ENCODE measurements at regions not wholly inside any gene's neighbourhood (a gene's known extent, or its start where the extent isn't known, plus 50 kb on each side); places are given as distances from the start of the nearest gene placed in this dataset.
"Not testable (repeated sequence)": the region's sequence is repeated elsewhere in the genome, so short reads cannot be mapped to it uniquely, and the experiment has no call there.

DNA sequence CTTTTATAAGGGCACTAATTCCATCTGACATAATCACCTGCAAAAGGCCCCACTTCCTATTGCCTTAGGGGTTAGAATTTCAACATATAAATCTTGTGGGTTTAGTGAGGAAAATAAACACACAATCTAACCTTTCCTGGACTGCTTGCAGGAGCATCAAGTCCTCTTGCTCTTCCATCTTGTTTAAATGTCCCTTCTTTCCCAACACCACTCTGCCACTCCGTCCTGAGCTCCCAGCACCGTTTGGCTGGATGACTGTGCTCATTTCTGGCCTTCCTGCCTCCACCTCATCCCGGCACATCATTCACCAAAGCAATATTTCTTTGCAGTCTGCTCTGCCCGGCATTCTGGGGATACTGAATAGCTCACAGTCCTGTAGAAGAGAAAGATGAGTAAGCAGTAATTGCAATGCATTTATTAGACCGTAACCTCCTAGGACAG lies 247.8 kb downstream of the BCL2 start:
- DNase-seq (ENCODE audit: low read depth): no peak

DNA sequence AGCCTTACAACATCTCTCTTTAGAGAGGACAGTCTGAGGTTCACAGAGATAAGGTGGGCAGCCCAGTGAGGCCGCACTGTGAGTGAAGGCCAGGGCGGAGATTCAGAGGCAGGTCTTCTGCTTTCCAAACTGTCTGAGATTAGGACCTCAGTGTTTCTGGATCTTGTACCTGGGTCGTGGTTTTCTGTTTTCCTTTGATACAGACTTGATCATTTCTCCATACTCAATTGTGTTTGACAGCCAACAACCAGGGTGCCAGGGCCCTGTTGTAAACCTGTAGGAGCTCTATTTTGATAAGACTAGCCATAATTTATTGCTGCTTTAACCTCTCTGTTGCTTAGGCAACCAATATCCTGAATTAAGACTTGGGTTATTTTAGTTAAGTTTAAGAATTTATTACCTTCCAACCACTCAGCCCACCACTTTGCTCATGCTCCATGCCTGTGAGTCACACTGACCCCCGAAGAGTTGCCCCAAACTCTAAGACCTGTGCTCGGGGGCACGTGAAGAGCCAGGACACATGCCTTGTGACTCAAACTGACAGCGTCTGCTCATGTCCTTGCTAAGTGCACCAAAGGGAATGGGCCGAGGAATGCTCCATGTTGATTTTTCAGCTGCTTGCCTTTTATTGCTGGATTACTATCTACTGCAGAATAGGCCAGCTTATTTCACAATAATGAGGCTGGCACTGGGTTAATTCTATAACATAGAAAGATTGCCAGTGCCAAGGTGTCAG lies 248.6 kb downstream of the BCL2 start:
- no peak for DNase-seq (ENCODE audit: low read depth)

DNA sequence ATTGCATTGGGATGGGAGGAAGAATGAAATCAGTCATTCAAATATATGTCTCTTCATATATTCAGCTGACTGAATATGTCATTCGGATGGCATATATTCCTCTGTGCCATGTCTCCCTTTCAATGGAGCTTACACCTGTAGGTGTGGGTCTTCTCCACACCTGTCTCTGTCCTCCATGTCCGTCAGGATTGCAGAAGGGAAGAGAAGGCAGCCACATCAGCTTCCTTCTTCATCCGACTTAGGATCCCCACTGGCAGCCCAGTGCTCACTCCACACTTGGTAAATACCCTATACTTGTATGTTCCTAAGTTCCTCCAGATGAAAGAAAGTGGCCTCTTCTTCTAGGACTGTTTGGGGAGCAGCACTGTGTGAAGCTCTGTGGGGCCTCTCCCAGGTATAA lies 250.1 kb downstream of the BCL2 start:
- DNase-seq (ENCODE audit: low read depth): no peak

DNA sequence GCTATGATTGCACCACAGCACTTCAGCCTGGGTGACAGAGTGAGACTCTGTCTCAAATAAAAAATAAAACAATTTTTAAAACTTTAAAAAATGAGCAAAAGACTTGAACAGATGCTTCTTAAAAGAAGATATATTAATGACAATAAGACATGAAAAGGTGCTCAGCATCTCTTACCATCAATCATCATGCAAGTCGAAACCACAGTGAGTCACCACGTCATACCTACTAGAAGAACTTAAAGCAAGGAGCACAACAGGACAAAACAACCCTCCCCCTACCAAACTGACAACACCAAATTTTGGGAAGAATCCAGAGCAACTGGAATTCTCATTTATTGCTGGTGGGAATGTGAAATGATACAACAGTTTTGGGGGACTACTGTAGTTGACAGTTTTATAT lies 251.6 kb downstream of the BCL2 start:
- peak; percentile 6 for DNase-seq (ENCODE audit: low read depth)

DNA sequence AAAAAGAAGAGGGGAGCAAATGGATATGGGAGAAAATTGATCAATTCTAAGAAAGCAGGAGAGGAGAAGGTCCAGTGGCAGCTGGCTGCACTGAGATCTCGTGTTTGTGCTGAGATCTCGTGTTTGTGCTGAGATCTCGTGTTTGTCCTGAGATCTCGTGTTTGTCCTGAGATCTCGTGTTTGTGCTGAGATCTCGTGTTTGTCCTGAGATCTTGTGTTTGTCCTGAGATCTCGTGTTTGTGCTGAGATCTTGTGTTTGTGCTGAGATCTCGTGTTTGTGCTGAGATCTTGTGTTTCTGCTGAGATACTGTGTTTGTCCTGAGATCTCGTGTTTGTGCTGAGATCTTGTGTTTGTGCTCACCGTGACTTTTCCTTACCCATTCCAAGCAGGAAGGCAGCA lies 254.4 kb downstream of the BCL2 start:
- no peak for DNase-seq (ENCODE audit: low read depth)

DNA sequence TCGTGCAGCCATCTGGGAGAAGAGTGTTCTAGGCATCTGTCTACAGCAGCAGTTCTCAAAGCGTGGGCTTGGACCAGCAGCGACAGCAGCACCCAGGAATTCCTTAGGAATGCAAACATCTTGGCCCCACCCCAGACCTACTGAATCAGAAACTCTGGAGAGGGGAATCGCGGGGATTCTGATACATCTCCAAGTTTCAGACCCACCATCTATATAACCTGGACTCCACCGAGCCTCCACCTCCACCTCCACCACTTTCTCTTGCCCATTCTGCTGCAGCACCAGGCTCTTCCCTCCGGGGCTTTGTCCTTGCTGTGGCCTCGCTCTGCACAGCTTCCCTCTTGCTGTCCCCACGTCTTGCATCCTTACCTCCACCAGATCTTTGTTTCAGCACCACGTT lies 256.4 kb downstream of the BCL2 start:
- DNase-seq (ENCODE audit: low read depth): no peak

DNA sequence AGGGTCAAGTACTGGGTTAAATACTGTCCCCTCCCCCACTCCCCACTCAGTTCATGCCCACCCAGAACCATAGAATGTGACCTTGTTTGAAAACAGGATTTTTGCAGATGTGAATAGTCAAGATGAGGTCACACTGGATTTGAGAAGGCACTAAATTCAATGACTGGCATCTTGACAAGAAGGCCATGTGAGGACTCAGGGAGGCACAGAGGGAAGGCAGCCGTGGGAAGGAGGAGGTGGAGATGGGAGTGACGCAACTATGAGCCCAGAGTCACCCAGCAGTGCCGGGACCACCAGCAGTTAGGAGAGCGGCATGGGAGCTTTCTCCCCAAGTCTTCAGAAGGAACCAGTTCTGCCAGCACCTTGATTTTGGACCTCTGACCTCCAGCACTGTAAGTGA lies 257.3 kb downstream of the BCL2 start:
- no peak for DNase-seq (ENCODE audit: low read depth)

DNA sequence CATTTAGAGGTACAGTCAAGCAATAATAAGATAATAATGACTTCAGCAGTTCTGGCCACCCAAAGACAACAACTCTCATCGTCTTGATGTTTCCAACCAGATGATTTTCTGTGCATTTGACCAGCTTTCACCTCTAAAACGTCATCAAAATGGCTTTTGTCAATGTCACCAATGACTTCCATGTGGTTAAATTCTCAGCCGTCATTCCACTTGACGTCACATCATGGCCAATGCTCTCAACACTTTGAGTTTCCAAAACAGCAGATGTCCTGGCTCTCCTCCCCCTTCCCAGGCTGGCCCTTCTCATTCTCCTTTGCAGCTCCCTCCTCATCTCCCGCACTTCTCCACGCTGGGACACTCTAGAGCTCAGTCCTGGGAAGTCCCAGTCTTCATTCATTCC lies 258.3 kb downstream of the BCL2 start:
- DNase-seq (ENCODE audit: low read depth): no peak

DNA sequence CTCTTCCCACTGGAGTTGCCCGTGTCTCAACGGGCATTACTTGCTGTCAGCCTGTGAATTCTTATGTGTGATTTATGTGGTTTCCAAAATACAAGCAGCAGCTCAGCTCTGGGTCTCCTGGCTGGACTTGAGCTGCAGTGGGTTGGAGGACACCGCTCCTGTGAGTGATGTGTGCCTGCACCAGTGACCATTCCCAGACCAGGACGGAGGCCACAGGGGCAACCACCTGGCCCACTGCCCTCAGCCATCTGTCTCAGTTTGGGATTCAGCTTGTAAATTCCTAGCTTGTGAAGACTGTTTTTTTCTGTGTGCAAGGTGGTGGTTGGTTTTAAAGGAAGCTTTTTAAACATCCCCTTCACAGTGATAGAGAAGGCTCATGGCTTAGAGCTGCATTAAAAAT lies 261.0 kb downstream of the BCL2 start:
- DNase-seq (ENCODE audit: low read depth): no peak

DNA sequence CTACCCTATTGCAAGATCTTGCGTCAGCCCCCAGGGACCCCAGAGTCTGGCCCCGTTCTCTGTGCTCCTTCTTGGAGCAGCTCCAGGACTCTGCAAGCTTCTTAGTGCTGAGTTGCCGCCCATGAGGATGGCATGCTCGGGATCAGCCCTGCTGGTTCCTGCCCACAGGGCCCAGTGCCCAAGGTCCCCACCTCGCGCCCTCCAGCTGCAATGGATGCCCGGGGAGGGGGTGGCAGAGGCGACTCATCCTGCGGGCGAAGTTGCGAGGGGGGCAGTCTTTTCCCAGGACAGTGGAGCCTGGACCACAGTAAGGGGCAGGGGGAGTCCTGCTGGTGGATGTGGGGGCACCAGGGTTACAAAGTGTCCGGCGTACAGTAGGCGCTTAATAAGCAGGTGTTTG lies 261.9 kb downstream of the BCL2 start:
- DNase-seq (ENCODE audit: low read depth): no peak

DNA sequence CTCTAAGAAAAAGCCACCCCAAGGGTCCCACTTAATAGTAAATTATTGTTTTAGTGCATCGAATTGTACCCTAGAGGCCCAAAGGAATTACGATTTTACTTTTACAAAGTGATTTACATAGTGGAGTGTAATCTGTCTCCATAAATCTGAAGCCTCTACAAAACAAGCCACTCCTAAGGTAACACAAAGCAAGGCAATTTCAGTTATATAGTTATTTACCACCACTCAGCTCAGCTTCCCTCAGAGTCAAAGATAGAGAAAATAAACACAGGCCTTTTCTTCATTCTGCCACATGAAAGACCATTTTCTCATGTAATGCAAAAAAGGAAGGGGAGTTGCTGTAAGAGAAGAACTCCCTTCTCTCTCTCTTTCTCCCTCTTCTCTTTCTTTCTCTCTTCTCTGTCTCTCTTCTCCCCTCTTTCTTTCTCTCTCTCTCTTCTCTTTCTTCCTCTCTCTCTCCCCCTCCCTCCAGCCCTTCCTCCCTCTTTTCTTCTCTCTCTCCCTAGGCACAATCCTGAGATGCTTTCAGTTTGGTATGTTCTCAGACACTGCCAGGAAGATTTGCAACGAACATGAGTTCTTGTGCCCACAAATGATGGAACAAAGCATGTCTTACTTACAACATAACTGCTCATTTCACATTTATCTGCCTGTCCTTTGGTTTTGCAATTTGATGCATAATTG lies 264.5 kb downstream of the BCL2 start:
- peak; percentile 11 for DNase-seq (ENCODE audit: low read depth)

DNA sequence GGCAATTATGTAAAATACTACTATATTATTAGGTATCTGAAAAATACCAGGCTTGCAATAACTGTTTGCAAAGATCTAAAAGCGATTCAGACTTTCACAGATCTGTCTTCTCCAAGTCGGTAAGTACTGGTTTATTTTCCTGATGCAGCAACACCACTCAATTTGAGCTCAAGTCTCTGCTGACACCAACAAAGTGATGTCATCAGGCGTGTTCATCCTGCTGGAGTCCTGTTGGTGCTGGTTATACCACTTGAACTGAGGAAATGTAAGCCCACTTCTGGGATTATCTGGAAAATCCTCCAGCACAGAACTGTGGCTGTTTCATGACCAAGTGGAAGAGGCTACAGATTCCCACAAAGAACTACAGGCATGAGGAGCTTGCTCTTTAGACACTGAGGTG lies 267.6 kb downstream of the BCL2 start:
- DNase-seq (ENCODE audit: low read depth): no peak

DNA sequence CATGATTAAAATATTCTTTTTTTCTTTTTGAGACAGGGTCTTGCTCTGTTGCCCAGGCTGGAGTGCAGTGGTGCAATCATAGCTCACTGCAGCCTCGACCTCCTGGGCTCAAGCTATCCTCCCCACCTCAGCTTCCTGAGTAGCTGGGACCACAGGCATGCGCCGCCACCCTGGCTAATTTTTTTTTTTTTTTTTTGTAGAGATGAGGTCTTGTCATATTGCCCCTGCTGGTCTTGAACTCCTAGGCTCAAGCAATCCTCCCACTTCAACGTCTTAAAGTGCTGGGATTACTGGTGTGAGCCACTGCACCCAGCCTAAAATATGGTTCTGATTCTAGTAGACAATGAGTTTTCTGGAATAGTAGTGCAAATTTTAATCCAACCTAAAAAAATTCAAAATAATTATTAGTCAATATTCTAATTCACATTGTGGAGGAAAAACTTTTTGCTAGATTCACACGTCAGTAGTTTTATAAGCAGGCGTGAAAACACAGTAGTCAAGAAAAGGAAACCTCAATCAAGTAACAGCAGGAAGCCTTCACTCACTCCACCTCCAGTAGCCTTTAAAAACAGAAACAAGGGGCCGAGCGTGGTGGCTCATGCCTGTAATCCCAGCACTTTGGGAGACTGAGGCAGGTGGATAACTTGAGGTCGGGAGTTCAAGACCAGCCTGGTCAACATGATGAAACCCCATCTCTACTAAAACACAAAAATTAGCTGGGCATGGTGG lies 268.7 kb downstream of the BCL2 start:
- DNase-seq (ENCODE audit: low read depth): not testable (repeated sequence)

DNA sequence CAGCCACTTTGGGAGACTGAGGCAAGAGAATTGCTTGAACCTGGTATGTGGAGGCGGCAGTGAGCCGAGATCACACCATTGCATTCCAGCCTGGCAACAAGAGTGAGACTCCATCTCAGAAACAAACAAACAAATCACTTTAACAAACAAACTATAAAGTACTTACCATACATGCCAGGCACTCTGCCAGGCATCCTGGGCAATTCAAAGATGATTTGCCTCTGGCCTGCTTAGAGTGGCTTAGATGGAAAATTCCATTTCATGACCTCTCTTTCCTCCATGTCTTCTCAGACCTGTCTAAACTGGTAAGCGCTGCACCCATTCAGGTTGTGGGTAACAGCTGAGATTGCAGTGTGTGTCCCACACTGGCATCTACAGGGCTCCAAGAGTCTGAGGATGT lies 273.2 kb downstream of the BCL2 start:
- DNase-seq (ENCODE audit: low read depth): no peak

DNA sequence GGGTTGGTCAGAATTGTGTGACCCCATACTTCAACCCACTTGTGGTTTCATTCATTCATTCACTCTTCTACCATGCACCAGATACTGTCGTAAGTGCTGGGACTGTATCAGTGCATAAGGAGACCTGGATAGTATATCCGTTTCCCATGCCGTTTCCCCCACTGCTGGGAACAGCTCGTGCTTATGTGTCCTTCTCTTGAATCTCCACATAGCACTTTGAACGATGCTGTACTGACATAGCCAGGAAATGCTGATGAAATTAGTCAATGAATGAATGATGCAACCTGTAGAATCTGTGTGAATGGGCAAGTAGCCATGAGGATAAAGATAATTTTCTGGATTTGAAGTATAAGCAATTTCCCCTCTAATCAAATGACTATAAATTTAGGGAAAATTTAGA lies 276.1 kb downstream of the BCL2 start:
- DNase-seq (ENCODE audit: low read depth): peak; percentile 85

DNA sequence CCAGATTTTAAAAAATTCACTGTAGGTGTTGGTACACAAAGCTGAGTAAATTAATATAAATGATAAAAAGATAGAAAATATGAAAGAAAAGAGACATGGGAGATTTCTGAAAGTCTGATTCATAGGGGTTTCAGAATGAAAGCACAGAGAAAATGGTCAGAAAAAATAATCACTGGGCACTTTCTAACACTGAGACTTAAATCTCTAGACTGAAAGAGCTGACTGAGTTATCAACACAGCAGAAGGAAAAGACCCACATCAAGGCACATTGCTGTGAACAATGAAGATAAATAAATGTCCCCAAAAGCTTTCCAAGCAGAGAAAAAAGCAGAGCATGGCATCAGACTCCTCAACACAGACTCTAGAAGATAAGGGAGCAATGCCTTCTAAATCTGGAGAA lies 277.2 kb downstream of the BCL2 start:
- DNase-seq (ENCODE audit: low read depth): no peak

DNA sequence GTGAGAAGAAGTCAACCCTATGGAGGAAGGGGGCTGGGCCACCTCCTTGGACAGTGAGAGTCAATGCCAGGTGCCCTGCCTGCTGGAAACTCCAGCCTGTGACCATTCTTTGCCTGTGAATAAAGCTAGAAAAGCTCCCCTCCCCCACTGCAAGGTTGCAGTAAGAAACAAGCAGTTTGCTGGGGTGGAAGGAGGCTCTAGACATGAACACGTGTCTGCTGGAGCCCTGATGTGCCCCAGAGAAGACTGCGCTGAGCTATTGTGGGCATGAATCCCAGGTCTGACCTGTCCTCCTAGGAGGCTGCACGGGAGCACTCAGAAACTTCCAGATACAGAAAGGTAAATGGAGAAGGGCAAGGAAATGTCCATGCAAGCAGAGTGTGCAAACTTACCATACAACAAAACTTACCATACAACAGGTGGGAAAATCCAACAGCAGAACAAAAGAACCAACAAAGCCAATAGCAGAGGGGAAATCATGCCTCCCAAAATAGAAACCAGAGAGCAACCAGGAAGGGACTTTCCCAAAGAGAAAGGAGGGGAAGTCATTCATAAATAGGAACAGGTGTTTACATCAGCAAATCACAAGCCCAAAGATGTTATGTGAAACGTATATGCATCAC lies 278.7 kb downstream of the BCL2 start:
- no peak for DNase-seq (ENCODE audit: low read depth)

DNA sequence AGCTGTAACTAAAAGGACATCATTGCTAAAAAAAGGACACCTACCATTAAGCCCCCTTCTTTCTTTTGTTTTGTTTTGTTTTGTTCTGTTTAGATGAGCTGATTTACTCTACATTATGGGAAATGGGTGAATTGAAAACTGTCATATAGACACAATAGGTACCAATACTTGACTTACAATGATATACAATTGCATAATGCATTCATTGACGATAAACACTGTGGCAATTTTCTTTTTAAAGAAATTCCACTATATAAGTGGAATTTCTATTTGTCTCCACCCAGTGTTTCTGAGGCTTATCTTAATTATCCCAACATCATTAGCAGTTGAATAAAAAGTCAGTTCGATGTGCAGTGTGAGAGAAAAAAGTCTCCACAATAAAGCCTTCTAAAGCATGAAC lies 282.1 kb downstream of the BCL2 start:
- DNase-seq (ENCODE audit: low read depth): no peak

DNA sequence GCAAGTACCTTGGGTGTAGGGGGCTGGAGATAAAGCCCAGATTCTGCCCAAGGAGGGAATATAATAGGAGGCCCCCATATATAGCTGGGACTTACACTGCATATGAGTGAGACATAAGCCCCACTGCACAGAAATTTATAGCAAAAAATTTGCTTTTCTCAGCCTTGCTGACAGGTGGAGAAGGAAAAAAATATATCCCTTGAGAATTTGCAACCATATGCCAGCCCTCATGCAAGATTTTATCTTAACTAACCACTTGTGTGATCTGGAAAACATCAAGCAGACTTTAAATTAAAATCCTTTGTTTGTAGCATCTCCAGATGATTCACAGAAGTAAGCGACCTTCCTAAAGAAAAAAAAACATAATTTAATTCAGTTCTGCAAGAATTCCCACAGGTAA lies 288.2 kb downstream of the BCL2 start:
- DNase-seq (ENCODE audit: low read depth): no peak
